NCI-H2107 treated with DMSO at 0.1 percent for 48 hours (cell line): ENCODE measurements at regions not wholly inside any gene's neighbourhood (a gene's known extent, or its start where the extent isn't known, plus 50 kb on each side); places are given as distances from the start of the nearest gene placed in this dataset.
"Not testable (repeated sequence)": the region's sequence is repeated elsewhere in the genome, so short reads cannot be mapped to it uniquely, and the experiment has no call there.

Experiments
- DNase-seq: peaks from one replicate; lab custom pipeline; 2025; ENCODE audit not compliant: unreplicated experiment; lab: John Stamatoyannopoulos, UW

- no peak for DNase-seq
Observed at GRCh38 chr7:110417611-110418010, 673.3 kb upstream of the LRRN3 start.

- peak; percentile 58 for DNase-seq
Observed at GRCh38 chr7:110418659-110419280, 672.2 kb upstream of the LRRN3 start.

DNA sequence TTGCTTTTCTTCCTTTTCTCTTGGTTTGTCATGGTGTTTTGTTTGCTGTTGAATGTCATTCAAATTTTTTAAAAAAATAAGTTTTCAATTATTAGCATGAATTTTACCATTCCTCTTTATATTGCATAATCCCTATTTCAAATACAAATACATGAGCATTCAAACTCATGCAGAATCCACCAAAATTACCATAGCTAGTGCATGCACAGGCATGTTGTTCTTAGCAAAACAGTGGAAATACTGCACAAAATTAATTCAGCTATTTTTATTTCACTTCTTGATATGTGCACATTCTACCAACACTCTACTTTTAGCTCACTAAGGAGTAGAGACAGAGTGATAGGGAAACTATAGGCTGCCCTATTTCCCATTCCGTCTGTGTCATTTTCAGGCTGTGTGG is 670.1 kb upstream of the LRRN3 start:
- DNase-seq = no peak

GRCh38 chr7:110421490-110422241 is 669.3 kb upstream of the LRRN3 start:
- no peak for DNase-seq

DNA sequence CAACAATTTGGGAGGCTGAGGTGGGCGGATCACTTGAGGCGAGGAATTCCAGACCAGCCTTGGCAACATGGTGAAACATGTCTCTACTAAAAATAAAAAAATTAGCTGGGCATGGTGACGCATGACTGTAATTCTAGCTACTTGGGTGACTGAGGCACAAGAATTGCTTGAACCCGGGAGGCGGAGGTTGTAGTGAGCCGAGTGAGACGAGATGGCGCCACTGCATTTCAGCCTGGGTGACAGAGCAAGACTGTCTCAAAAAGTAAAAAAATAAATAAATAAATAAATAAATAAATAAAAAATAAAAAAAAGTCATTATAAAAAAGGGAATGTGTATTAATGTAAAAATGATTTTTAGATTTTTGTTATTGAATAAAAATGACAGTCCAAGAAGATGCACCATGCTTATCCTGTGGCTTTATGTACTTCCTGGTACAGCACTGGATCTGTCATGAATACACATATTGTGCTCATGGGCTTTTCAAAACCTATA is 658.8 kb upstream of the LRRN3 start:
- no peak for DNase-seq

- not testable (repeated sequence) for DNase-seq
Observed at GRCh38 chr7:110438926-110439325, 652.0 kb upstream of the LRRN3 start.

DNA sequence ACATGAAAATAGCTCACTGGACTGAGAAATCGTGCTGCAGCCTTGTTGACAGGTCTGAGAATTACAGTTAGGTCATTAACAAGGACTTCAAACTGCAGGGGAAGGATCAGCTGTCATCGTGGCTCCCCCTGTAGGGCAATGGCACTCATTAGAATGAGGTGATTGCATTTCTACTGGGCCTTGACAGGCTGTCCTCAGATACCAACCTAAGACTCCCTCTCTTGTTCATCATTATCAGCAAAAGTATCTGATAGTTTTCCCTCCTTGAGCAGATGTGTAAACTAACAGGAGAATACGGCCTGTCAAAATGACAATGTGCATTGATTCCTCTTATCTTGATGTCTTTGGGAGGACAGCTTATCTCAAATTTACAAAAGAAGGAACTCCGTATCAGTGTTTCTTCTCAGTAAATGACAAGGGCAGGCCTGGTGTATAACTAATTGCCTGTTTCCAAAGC is 648.5 kb upstream of the LRRN3 start:
- peak; percentile 43 for DNase-seq

DNA sequence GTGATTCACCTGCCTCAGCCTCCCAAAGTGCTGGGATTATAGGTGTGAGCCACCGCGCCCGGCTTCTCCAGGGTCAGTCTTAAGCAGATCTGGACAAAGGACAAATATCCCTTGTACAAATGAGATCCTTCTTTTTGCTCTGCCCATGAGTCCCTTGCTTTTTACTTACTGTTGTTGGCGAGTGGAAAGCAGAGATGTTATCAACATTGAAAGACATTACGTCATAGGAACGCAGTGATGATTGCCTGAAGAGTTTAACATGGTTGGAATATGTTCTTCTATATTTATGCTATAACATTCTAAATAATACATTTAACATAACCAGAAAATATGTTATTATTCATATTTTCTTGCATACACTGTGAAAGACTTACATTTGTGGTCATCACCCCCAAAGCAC is 644.3 kb upstream of the LRRN3 start:
- no peak for DNase-seq

DNA sequence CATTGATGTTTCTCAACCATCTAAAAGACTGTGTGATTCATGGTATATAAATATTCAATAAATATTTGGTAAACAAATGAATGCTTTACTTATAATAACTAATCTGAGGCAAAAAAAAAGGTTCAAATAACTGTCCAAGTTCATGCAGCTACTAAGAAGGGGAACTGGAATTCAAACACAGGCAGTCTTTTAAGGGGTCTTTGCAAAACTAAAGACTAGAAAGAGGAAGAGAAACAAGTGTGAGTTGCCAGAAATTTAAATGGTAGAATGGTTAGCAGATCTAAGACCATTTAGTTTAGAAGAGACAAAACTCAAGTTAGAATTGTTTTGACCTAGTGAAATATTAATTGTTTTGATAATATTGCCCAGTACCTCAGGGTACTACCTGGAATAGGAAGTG is 642.0 kb upstream of the LRRN3 start:
- DNase-seq = no peak

GRCh38 chr7:110454713-110455112 is 636.2 kb upstream of the LRRN3 start:
- DNase-seq = no peak

- DNase-seq = no peak
Observed at GRCh38 chr7:110461621-110462020, 629.3 kb upstream of the LRRN3 start.

DNA sequence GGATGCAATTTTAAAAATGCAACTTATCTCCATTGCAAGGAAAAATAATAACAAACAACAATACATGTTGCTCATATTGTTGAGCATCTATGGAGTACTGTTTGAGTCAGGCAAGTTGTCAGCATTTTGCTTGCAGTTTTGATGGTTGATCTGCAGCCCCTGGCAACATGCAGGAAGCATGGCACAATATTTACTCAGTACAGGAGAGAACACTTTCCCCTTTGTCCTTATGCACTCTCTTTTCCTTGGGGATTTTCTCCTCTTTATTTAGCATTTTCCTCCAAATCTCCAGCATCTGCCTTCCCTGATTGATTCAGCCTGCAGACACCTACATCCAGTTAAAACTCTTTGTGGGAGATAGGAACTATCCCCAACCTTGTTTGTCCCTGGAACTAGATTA is 620.5 kb upstream of the LRRN3 start:
- no peak for DNase-seq

GRCh38 chr7:110472419-110472818 is 618.5 kb upstream of the LRRN3 start:
- not testable (repeated sequence) for DNase-seq

GRCh38 chr7:110480964-110481363 is 610.0 kb upstream of the LRRN3 start:
- DNase-seq = no peak

- no peak for DNase-seq
Observed at GRCh38 chr7:110483553-110483952, 607.4 kb upstream of the LRRN3 start.

DNA sequence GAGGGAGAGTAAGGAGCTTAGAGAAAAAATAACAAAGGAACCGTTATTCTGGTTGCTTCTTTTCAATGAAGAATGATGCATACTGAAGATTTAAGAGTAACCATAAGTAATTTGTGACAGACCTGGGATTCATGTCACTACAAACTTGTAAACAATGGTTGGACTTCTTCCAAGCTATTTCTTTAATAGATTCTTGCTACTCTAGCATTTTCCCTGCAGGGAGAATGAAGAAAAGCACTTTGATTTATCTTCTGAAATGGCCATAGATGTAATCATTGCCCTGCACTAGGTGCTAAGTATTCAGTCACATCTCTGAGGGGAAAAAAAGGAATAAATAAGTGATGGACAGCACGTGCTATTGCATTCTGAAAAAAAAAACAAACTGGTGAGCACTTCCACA is 606.6 kb upstream of the LRRN3 start:
- DNase-seq = no peak

DNA sequence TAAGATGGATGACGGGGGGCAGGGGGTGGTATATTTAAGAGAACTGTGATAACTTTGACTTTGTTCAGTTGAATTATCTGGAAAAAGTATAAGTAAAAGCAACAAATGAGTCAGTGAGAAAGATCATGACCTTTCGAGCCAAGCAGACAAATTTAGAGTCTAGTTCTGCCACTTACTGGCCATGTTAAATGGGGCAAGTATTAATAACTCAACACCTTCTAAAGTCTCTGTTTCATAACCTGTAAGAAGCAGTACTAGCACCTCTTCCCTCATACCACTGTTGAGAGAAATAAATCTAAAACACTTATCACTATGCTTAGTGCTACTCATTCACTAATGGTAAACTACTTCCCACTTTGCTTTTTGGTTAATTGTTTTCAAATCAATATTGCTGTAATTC is 604.4 kb upstream of the LRRN3 start:
- DNase-seq = no peak

- DNase-seq = no peak
Observed at GRCh38 chr7:110502888-110503465, 588.0 kb upstream of the LRRN3 start.

DNA sequence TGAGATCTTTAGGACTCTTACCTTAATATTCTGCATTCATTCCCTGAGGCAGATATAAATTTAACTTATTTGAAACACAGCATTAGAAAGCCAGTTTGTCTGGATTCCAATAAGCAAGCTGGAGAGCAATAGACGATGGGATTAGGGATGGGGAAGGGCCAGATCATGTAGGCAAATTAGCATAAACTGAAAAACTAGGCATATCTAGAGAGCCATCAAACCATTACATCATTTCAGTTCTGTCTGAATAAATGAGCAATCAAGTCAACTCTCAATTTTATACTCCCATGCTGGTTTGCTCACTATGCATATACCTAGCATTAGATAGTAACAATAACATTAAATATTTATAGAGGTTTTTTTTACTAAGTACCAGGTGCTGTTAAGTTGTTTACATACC is 583.6 kb upstream of the LRRN3 start:
- DNase-seq = no peak

DNA sequence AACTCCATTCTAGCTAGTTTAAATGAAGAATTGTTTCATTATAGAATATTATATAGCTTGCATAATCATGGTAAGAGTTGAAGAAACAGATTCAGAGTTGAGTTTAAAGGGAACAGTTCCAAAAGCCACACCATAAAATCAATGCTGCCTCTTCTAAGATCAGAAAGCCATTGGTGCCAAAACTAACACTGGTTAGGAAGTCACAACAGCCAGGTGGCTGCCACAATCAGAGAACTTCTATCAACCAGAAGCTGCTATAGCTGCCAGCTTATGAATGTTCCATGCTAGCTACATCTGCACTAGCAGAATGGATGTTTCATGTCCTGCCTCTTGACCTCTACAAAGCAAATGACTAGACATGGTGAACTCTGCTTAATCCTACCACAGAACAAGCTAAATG is 583.1 kb upstream of the LRRN3 start:
- no peak for DNase-seq

GRCh38 chr7:110514975-110515551 is 575.9 kb upstream of the LRRN3 start:
- not testable (repeated sequence) for DNase-seq

- no peak for DNase-seq
Observed at GRCh38 chr7:110519851-110520250, 571.1 kb upstream of the LRRN3 start.
